ENCODE measurements at regions not wholly inside any gene's neighbourhood (a gene's known extent, or its start where the extent isn't known, plus 50 kb on each side); places are given as distances from the start of the nearest gene placed in this dataset.

GRCh38 chr6:132021552-132022375 is 70.6 kb upstream of the CCN2 start (continued):
- TF ChIP-seq SMARCC2 (IDR thresholded peaks at IDR 0.05) (no peak), CREM (IDR thresholded peaks at IDR 0.05) (peak; percentile 28; the same call in 1 of the 2 replicates), CREM (CRISPR knock-in tag; IDR thresholded peaks at IDR 0.05) (no peak), SPEN (CRISPR knock-in tag; IDR thresholded peaks at IDR 0.05; ENCODE audit: low read depth) (no peak), ZNF646 (CRISPR knock-in tag; IDR thresholded peaks at IDR 0.05) (no peak), ZNF547 (CRISPR knock-in tag; IDR thresholded peaks at IDR 0.05) (no peak), ARHGAP35 (CRISPR knock-in tag; IDR thresholded peaks at IDR 0.05; ENCODE audit: borderline replicate concordance) (no peak), AKAP8 (CRISPR knock-in tag; IDR thresholded peaks at IDR 0.05) (no peak), ZNF430 (CRISPR knock-in tag; IDR thresholded peaks at IDR 0.05) (no peak), RFXANK (CRISPR knock-in tag; IDR thresholded peaks at IDR 0.05) (no peak), ZMAT5 (CRISPR knock-in tag; IDR thresholded peaks at IDR 0.05; ENCODE audit: borderline replicate concordance, low read depth) (no peak), POLR2AphosphoS5 (IDR thresholded peaks at IDR 0.05; ENCODE audit: low read depth, low read length) (no peak), POLR2G (IDR thresholded peaks at IDR 0.05; ENCODE audit: low read depth, low read length) (no peak), CTCF (CRISPR knock-in tag; IDR thresholded peaks at IDR 0.05) (no peak), AGO1 (IDR thresholded peaks at IDR 0.05; ENCODE audit: low read depth, low read length, poor library complexity, severe bottlenecking) (no peak), ZNF543 (CRISPR knock-in tag; IDR thresholded peaks at IDR 0.05) (no peak), SOX13 (IDR thresholded peaks at IDR 0.05) (no peak), SOX13 (CRISPR knock-in tag; conservative IDR thresholded peaks at IDR 0.05 in 1 of 2, IDR thresholded peaks at IDR 0.05 in 1 of 2) (peak in 1 of 2 experiments; percentile 71; a peak in 2 of 4 replicates), ZNF614 (CRISPR knock-in tag; IDR thresholded peaks at IDR 0.05; ENCODE audit: borderline replicate concordance) (peak; percentile 65), ZNF260 (CRISPR knock-in tag; IDR thresholded peaks at IDR 0.05; ENCODE audit: borderline replicate concordance, low read depth) (no peak), ZMYM2 (CRISPR knock-in tag; IDR thresholded peaks at IDR 0.05) (no peak), ATF7 (IDR thresholded peaks at IDR 0.05) (no peak; the same call in 1 of the 2 replicates), ATF7 (CRISPR knock-in tag; IDR thresholded peaks at IDR 0.05) (no peak), NFKBIZ (CRISPR knock-in tag; IDR thresholded peaks at IDR 0.05) (no peak)

Data from HepG2 (cell line).